ENCODE measurements at regions not wholly inside any gene's neighbourhood (a gene's known extent, or its start where the extent isn't known, plus 50 kb on each side); places are given as distances from the start of the nearest gene placed in this dataset.

DNA sequence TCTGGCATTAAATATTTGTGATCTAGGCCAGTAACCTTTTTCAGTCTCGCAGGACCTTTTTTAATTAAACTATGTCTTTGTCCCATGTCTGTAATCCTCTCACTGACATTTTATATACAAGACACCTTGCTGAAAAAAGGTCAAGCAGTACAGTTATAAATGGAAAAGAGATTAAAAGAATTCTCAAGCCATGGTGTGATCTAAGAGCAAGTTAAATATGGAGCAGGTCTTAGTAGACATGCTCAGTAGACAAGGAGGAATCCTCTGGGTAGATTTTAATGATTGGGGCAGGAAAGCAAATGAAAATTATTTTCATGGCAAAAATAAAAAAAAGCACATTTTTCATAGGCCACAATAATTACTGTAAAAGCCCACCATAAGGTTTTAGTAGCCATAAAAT lies 203.5 kb downstream of the PPP1R3A start:
- H3K27ac ChIP-seq (ENCODE audit: low read length) = no peak overlapping the region

DNA sequence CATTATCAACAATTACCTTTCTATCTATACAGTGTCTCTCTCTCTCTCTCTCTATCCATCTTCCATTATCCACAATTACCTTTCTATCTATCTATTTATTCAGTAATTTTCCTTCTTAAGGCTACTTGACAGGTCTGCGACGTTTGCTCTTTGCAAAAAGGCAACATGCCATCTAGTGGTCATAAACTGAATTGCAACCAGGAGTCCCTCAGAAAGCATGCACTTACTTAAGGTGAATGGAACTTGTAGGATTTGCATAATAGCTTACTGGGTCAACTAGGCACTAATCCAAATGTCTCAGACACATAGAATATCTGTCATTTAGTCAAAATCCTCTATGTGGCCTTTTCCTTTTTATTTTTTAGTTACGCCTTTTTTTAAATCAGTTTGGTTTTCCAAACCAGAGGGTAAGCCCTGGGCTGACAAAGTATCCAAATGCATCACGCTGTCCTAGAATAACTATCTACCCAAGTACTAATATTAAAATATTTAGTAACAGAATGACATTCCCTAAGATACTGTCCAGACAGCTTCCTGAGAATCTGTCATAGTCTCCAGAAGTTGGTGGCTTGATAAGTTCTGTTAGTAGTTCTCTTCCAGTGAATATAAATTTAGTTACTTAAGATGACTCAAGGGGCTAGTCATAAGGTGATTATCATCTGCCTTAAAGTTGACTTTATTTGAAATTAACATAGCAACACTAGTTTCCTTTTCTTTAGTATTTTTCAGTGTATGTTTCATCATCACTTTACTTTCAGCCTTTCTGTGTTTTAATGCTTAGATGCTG lies 208.3 kb downstream of the PPP1R3A start:
- Histone ChIP-seq H3K27me3 (ENCODE audit: control insufficient read depth in 1 of 2, insufficient read depth in 2 of 2, low read length in 2 of 2) (no peaks in the 10 kb centered on the region), H3K4me3 (ENCODE audit: low read length in 2 of 2) (no peak overlapping the region), H3K36me3 (ENCODE audit: control insufficient read depth in 2 of 2, insufficient read depth in 2 of 2, low read length in 2 of 2) (no peaks in the 10 kb centered on the region), H3K9me3 (ENCODE audit: control insufficient read depth in 2 of 2, low read length in 2 of 2) (no peaks in the 10 kb centered on the region), H3K9ac (ENCODE audit: low read length in 2 of 2) (no peak overlapping the region), H3K4me1 (ENCODE audit: control insufficient read depth, insufficient read depth, low read length) (no peaks in the 10 kb centered on the region), H3K27ac (ENCODE audit: low read length) (no peak overlapping the region)

More for the DNA sequence above, 203.5 kb downstream of the PPP1R3A start:
- Histone ChIP-seq H3K9ac (ENCODE audit: low read length in 2 of 2) (no peak overlapping the region), H3K4me3 (ENCODE audit: low read length in 2 of 2) (no peak overlapping the region), H3K4me1 (ENCODE audit: control insufficient read depth, insufficient read depth, low read length) (no peaks in the 10 kb centered on the region), H3K9me3 (ENCODE audit: control insufficient read depth in 2 of 2, low read length in 2 of 2) (no peaks in the 10 kb centered on the region), H3K36me3 (ENCODE audit: control insufficient read depth in 2 of 2, insufficient read depth in 2 of 2, low read length in 2 of 2) (no peaks in the 10 kb centered on the region), H3K27me3 (ENCODE audit: control insufficient read depth in 1 of 2, insufficient read depth in 2 of 2, low read length in 2 of 2) (no peaks in the 10 kb centered on the region)

DNA sequence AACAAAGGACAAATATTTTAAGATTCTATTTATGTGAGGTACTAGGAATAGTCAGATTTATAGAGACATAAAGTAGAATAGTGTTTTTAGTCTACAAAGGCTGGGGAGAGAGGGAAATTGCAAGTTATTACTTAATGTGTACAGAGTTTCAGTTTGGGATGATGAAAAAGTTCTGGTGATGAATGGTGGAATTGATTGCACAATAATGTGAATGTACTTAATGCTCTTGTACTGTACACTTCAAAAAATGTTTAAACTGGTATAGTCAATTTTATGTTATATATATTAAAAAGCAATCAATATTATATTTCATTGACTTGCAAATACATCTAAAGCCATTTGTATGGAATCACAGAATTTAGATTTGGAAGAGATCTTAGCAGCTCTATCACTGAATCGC lies 213.4 kb downstream of the PPP1R3A start:
- Histone ChIP-seq H3K9me3 (ENCODE audit: control insufficient read depth in 2 of 2, low read length in 2 of 2) (no peaks in the 10 kb centered on the region), H3K4me1 (ENCODE audit: control insufficient read depth, insufficient read depth, low read length) (no peaks in the 10 kb centered on the region), H3K27me3 (ENCODE audit: control insufficient read depth in 1 of 2, insufficient read depth in 2 of 2, low read length in 2 of 2) (no peaks in the 10 kb centered on the region), H3K4me3 (ENCODE audit: low read length in 2 of 2) (no peak overlapping the region), H3K27ac (ENCODE audit: low read length) (no peak overlapping the region), H3K36me3 (ENCODE audit: control insufficient read depth in 2 of 2, insufficient read depth in 2 of 2, low read length in 2 of 2) (no peaks in the 10 kb centered on the region), H3K9ac (ENCODE audit: low read length in 2 of 2) (no peak overlapping the region)

DNA sequence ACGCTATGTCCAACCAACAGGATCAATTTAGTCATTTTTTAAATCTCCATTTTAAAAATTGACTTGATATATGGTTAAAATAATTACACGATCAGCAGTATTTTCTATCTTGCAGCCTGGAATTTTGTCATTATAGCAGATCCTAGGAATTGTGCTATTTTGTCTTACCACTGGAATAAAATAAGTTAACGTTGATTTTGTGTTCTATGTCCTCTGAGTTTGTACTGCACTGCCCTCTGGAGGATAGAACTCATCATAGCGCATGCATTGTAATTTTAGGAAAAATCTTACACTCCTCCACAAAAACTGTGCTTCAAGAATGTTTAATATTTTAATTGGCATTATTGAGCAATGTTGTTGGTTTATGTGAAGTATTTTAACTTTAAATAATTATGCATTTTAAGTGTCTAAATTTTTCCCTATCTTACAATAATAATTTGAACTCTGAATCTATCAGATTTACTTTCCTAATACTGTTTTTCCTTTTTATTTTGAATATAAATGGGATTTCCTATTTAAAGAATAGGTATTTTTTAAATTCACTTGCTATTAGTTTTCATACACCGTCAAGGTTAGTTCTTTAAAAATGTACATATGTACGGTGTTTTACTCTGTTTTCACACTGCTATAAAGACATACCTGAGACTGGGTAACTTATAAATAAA lies 220.1 kb downstream of the PPP1R3A start:
- no peaks in the 10 kb centered on the region for H3K9me3 ChIP-seq (ENCODE audit: control insufficient read depth in 2 of 2, low read length in 2 of 2)
- H3K27ac ChIP-seq (ENCODE audit: low read length) = no peak overlapping the region
- H3K27me3 ChIP-seq (ENCODE audit: control insufficient read depth in 1 of 2, insufficient read depth in 2 of 2, low read length in 2 of 2) = no peaks in the 10 kb centered on the region
- H3K9ac ChIP-seq (ENCODE audit: low read length in 2 of 2) = no peak overlapping the region
- H3K4me3 ChIP-seq (ENCODE audit: low read length in 2 of 2) = no peak overlapping the region
- no peaks in the 10 kb centered on the region for H3K36me3 ChIP-seq (ENCODE audit: control insufficient read depth in 2 of 2, insufficient read depth in 2 of 2, low read length in 2 of 2)
- H3K4me1 ChIP-seq (ENCODE audit: control insufficient read depth, insufficient read depth, low read length) = no peaks in the 10 kb centered on the region

DNA sequence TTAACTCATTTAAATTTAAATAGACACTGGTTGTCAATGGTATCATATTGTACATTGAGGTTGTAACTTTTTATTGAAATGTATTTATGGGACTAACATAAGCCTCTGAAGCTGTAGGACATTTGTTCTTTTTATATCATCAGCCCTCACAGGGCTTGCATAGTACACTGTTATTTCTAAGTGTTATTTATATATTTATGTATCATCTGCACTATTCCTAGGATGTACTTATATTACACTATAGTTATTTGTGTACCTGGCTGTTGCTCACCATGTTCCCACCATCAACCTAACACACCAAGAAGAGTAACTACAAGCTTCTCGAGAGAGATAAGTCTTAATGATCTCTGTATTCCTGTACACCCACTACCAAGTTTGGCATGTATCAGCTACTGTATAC lies 224.7 kb downstream of the PPP1R3A start:
- Histone ChIP-seq H3K9me3 (ENCODE audit: control insufficient read depth in 2 of 2, low read length in 2 of 2) (no peaks in the 10 kb centered on the region), H3K4me3 (ENCODE audit: low read length in 2 of 2) (no peak overlapping the region), H3K36me3 (ENCODE audit: control insufficient read depth in 2 of 2, insufficient read depth in 2 of 2, low read length in 2 of 2) (no peaks in the 10 kb centered on the region), H3K27me3 (ENCODE audit: control insufficient read depth in 1 of 2, insufficient read depth in 2 of 2, low read length in 2 of 2) (no peaks in the 10 kb centered on the region), H3K9ac (ENCODE audit: low read length in 2 of 2) (no peak overlapping the region), H3K4me1 (ENCODE audit: control insufficient read depth, insufficient read depth, low read length) (no peaks in the 10 kb centered on the region), H3K27ac (ENCODE audit: low read length) (no peak overlapping the region)

DNA sequence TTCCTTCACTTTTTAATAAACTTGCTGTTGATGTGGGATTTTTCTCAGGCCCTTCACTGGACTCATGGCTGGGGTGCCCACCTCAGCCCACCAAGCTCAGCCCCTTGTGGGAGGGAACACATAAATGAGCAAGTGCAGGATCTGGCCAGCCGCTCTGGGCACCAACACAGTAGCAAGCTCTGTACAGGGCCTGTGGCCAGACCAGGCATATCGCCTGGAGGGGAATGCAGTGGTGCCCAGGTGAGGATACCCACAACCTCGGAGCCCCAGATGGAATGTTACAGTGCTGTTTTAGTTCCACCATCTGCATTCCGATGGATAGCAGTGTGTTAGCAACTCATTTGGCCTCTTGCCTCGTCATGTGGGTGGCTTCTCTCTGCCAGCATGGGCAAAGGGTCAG lies 234.6 kb downstream of the PPP1R3A start:
- Histone ChIP-seq H3K36me3 (ENCODE audit: control insufficient read depth in 2 of 2, insufficient read depth in 2 of 2, low read length in 2 of 2) (no peaks in the 10 kb centered on the region), H3K4me3 (ENCODE audit: low read length in 2 of 2) (no peak overlapping the region), H3K27ac (ENCODE audit: low read length) (no peak overlapping the region), H3K27me3 (ENCODE audit: control insufficient read depth in 1 of 2, insufficient read depth in 2 of 2, low read length in 2 of 2) (no peaks in the 10 kb centered on the region), H3K9me3 (ENCODE audit: control insufficient read depth in 2 of 2, low read length in 2 of 2) (peaks cover 0 to 3% of the 10 kb centered on the region in 2 donors), H3K9ac (ENCODE audit: low read length in 2 of 2) (no peak overlapping the region), H3K4me1 (ENCODE audit: control insufficient read depth, insufficient read depth, low read length) (no peaks in the 10 kb centered on the region)

DNA sequence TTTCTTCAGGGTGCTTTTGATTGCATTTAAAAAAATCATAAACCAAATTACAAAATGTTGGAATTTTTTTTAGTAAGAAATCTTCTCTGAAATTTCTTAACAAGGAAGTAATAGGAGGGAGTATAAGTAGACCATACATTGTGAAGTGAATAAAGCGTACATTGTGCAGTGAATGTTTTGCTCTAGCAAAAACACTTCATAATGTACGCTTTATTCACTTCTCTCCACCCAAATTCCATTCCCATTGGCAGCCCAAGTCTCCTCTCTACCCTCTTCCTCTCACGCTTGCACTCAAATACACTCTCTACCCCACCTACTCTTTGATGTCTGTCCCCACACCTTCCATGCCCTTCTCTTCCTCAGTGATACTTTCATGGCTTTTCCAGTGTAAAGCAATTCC lies 241.0 kb downstream of the PPP1R3A start:
- Histone ChIP-seq H3K4me1 (ENCODE audit: control insufficient read depth, insufficient read depth, low read length) (no peaks in the 10 kb centered on the region), H3K9me3 (ENCODE audit: control insufficient read depth in 2 of 2, low read length in 2 of 2) (no peaks in the 10 kb centered on the region), H3K4me3 (ENCODE audit: low read length in 2 of 2) (no peak overlapping the region), H3K27me3 (ENCODE audit: control insufficient read depth in 1 of 2, insufficient read depth in 2 of 2, low read length in 2 of 2) (no peaks in the 10 kb centered on the region), H3K36me3 (ENCODE audit: control insufficient read depth in 2 of 2, insufficient read depth in 2 of 2, low read length in 2 of 2) (no peaks in the 10 kb centered on the region), H3K9ac (ENCODE audit: low read length in 2 of 2) (no peak overlapping the region), H3K27ac (ENCODE audit: low read length) (no peak overlapping the region)

DNA sequence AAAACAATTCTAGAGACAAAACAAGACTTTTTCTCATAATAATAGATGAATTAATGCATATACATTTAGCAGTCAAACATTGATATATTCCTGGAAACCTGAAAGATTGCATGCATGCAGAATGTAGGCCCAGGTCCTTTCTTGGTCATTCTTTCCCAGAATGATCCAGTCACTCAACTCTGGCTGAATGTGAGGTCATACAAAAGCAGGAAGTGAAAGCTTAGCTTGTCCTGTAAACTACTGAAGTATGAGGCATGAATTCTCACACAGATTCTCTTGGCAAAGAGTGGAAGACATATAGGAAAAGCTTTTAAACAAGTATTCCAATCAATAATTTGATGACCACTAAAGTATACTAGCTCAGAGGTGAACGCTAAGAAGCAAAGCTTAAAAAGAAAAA lies 253.9 kb downstream of the PPP1R3A start:
- Histone ChIP-seq H3K9me3 (ENCODE audit: control insufficient read depth in 2 of 2, low read length in 2 of 2) (no peaks in the 10 kb centered on the region), H3K4me1 (ENCODE audit: control insufficient read depth, insufficient read depth, low read length) (no peaks in the 10 kb centered on the region)

DNA sequence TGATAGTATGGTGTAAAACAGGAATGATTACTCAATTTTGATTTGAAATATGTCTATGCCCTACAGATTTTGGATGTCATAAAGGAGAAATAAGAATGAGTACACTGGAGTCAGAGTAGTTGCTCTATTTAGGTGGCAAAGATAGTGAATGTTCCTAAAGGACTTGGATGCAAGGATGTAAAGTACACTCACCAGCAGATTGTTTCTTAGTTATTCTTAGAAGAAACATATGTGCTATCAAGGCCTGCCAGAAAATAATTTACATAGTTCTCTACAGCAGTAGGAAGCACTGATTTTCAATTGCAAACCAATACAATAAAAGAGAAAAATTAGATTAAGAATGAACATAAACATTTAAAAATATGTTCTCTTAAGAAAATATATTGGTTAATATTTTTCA lies 259.4 kb downstream of the PPP1R3A start:
- Histone ChIP-seq H3K36me3 (ENCODE audit: control insufficient read depth in 2 of 2, insufficient read depth in 2 of 2, low read length in 2 of 2) (no peaks in the 10 kb centered on the region), H3K27me3 (ENCODE audit: control insufficient read depth in 1 of 2, insufficient read depth in 2 of 2, low read length in 2 of 2) (no peaks in the 10 kb centered on the region), H3K9me3 (ENCODE audit: control insufficient read depth in 2 of 2, low read length in 2 of 2) (no peaks in the 10 kb centered on the region), H3K27ac (ENCODE audit: low read length) (no peak overlapping the region), H3K4me1 (ENCODE audit: control insufficient read depth, insufficient read depth, low read length) (no peaks in the 10 kb centered on the region), H3K4me3 (ENCODE audit: low read length in 2 of 2) (no peak overlapping the region), H3K9ac (ENCODE audit: low read length in 2 of 2) (no peak overlapping the region)

More for the DNA sequence above, 253.9 kb downstream of the PPP1R3A start:
- Histone ChIP-seq H3K4me3 (ENCODE audit: low read length in 2 of 2) (no peak overlapping the region), H3K27me3 (ENCODE audit: control insufficient read depth in 1 of 2, insufficient read depth in 2 of 2, low read length in 2 of 2) (no peaks in the 10 kb centered on the region), H3K36me3 (ENCODE audit: control insufficient read depth in 2 of 2, insufficient read depth in 2 of 2, low read length in 2 of 2) (no peaks in the 10 kb centered on the region), H3K27ac (ENCODE audit: low read length) (no peak overlapping the region), H3K9ac (ENCODE audit: low read length in 2 of 2) (no peak overlapping the region)

DNA sequence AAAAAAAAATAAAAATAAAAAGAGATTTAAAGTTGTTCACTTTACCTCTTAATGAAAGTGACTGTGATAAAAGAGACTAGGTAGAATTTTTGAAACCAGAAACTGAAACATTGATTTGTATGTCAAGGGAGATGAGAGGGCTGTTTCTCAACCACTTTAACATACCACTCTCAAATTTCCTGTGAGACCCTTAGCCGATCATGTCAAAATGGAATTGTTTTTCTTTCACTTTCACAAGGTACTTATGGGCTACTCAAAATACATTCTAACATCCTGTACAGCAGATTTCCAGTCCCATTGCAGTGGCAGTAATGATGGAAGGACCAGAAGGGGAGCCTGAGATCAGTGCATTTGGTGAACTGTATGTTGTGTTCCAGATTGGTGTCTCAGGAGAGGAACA lies 261.2 kb downstream of the PPP1R3A start:
- H3K9me3 ChIP-seq (ENCODE audit: control insufficient read depth in 2 of 2, low read length in 2 of 2) = no peaks in the 10 kb centered on the region
- H3K36me3 ChIP-seq (ENCODE audit: control insufficient read depth in 2 of 2, insufficient read depth in 2 of 2, low read length in 2 of 2) = no peaks in the 10 kb centered on the region
- H3K27ac ChIP-seq (ENCODE audit: low read length) = no peak overlapping the region
- H3K9ac ChIP-seq (ENCODE audit: low read length in 2 of 2) = no peak overlapping the region
- H3K27me3 ChIP-seq (ENCODE audit: control insufficient read depth in 1 of 2, insufficient read depth in 2 of 2, low read length in 2 of 2) = no peaks in the 10 kb centered on the region
- no peaks in the 10 kb centered on the region for H3K4me1 ChIP-seq (ENCODE audit: control insufficient read depth, insufficient read depth, low read length)
- no peak overlapping the region for H3K4me3 ChIP-seq (ENCODE audit: low read length in 2 of 2)

DNA sequence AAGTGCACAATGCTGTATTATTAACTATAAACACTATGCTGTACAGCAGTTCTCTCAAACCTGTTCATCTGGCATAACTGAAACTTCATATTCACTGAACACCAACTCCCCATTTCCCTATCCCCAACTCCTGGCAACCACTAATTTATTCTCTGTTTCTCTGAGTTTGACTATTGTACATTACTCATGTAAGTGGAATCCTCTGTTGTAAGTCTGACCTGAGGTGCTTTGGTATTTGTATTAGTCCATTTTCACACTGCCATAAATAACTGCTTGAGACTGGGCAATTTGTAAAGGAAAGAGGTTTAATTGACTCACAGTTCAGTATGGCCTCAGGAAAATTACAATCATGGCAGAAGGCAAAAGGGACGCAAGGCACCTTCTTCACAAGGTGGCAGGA lies 266.3 kb downstream of the PPP1R3A start:
- H3K9ac ChIP-seq (ENCODE audit: low read length in 2 of 2) = no peak overlapping the region
- H3K27ac ChIP-seq (ENCODE audit: low read length) = no peak overlapping the region
- no peaks in the 10 kb centered on the region for H3K36me3 ChIP-seq (ENCODE audit: control insufficient read depth in 2 of 2, insufficient read depth in 2 of 2, low read length in 2 of 2)
- no peaks in the 10 kb centered on the region for H3K4me1 ChIP-seq (ENCODE audit: control insufficient read depth, insufficient read depth, low read length)
- H3K4me3 ChIP-seq (ENCODE audit: low read length in 2 of 2) = no peak overlapping the region
- H3K27me3 ChIP-seq (ENCODE audit: control insufficient read depth in 1 of 2, insufficient read depth in 2 of 2, low read length in 2 of 2) = no peaks in the 10 kb centered on the region
- H3K9me3 ChIP-seq (ENCODE audit: control insufficient read depth in 2 of 2, low read length in 2 of 2) = no peaks in the 10 kb centered on the region

Data from stomach smooth muscle (tissue), 2 donors.